K562 (cell line): ENCODE measurements at regions not wholly inside any gene's neighbourhood (a gene's known extent, or its start where the extent isn't known, plus 50 kb on each side); places are given as distances from the start of the nearest gene placed in this dataset.

ENCODE experiments used
- CBX2 ChIP-seq: fragments of 200-600 bp; sonication (generic); IDR thresholded peaks from one replicate; pipeline ENCODE4 v1.6.1; 2012; ENCODE audit warnings: mild to moderate bottlenecking, low read length, inconsistent platforms; ENCODE audit not compliant: insufficient read depth, poor library complexity, severe bottlenecking
- CTCF ChIP-seq, 3 experiments: IDR thresholded peaks in 2 of 3; conservative IDR thresholded peaks in 1 of 3; 2 replicates each; pipeline ENCODE4 v1.5.1; 2011 to 2012; ENCODE audit warnings: low read length in 3 of 3, mild to moderate bottlenecking in 3 of 3, control low read depth in 2 of 3, improper control_type of control experiment in 1 of 3, inconsistent platforms in 1 of 3, low read depth in 1 of 3, mixed read lengths in 1 of 3, moderate library complexity in 1 of 3; ENCODE audit not compliant: insufficient read depth in 2 of 3
- RCOR1 ChIP-seq, 2 experiments: IDR thresholded peaks; 2 replicates each; pipeline ENCODE4 v1.6.1; 2012; ENCODE audit warnings: low read depth in 2 of 2, low read length in 2 of 2, borderline replicate concordance in 1 of 2, improper control_type of control experiment in 1 of 2
- SMAD1 ChIP-seq: fragments of 150-350 bp; IDR thresholded peaks from 2 replicates; pipeline ENCODE4 v1.6.1; 2014; ENCODE audit warnings: low read length, low read depth; ENCODE audit not compliant: partially characterized antibody
- TAF7 ChIP-seq: fragments of 450-650 bp; IDR thresholded peaks from 2 replicates; pipeline ENCODE4 v1.6.1; 2016; ENCODE audit warnings: missing genetic modification characterization, missing compliant biosample characterization
- TF ChIP-seq, protein P1 (sequence below): fragments of 250-450 bp; sonication (Bioruptor Pico); IDR thresholded peaks from 2 replicates; pipeline ENCODE4 v1.9.0; 2021; ENCODE audit warnings: mild to moderate bottlenecking

- TF ChIP-seq, protein P1, sequence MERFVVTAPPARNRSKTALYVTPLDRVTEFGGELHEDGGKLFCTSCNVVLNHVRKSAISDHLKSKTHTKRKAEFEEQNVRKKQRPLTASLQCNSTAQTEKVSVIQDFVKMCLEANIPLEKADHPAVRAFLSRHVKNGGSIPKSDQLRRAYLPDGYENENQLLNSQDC (CRISPR knock-in tag) = no peak
- TF ChIP-seq CBX2 (no peak), TAF7 (no peak), CTCF (IDR thresholded peaks at IDR 0.05 in 2 of 3, conservative IDR thresholded peaks at IDR 0.05 in 1 of 3; ENCODE audit: insufficient read depth in 2 of 3, low read depth in 1 of 3, low read length in 3 of 3) (no peak), SMAD1 (no peak), RCOR1 (IDR thresholded peaks at IDR 0.05; ENCODE audit: borderline replicate concordance in 1 of 2, low read depth in 2 of 2, low read length in 2 of 2) (no peak)
Observed at GRCh38 chr13:98089246-98089645, 53.6 kb upstream of the FARP1 start.
